Mammary epithelial cell (primary cell): ENCODE measurements at regions not wholly inside any gene's neighbourhood (a gene's known extent, or its start where the extent isn't known, plus 50 kb on each side); places are given as distances from the start of the nearest gene placed in this dataset.

Experiments used
- EZH2 ChIP-seq: IDR thresholded peaks from 2 replicates; pipeline ENCODE4 v1.6.1; 2012; ENCODE audit warnings: low read length, inconsistent platforms, borderline replicate concordance
- TF ChIP-seq, protein P1 (sequence below), 2 donors: IDR thresholded peaks in 1 of 2; conservative IDR thresholded peaks in 1 of 2; 2 replicates each; pipeline ENCODE4 v1.5.1; 2011 to 2012; ENCODE audit warnings: inconsistent platforms in 2 of 2, low read length in 2 of 2, mild to moderate bottlenecking in 2 of 2, control low read depth in 1 of 2, low read depth in 1 of 2; ENCODE audit not compliant: insufficient read depth in 1 of 2; ENCODE audit errors: extremely low read depth in 1 of 2

- TF ChIP-seq, protein P1, sequence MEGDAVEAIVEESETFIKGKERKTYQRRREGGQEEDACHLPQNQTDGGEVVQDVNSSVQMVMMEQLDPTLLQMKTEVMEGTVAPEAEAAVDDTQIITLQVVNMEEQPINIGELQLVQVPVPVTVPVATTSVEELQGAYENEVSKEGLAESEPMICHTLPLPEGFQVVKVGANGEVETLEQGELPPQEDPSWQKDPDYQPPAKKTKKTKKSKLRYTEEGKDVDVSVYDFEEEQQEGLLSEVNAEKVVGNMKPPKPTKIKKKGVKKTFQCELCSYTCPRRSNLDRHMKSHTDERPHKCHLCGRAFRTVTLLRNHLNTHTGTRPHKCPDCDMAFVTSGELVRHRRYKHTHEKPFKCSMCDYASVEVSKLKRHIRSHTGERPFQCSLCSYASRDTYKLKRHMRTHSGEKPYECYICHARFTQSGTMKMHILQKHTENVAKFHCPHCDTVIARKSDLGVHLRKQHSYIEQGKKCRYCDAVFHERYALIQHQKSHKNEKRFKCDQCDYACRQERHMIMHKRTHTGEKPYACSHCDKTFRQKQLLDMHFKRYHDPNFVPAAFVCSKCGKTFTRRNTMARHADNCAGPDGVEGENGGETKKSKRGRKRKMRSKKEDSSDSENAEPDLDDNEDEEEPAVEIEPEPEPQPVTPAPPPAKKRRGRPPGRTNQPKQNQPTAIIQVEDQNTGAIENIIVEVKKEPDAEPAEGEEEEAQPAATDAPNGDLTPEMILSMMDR (conservative IDR thresholded peaks at IDR 0.05 in 1 of 2, IDR thresholded peaks at IDR 0.05 in 1 of 2; ENCODE audit: extremely low read depth in 1 of 2, insufficient read depth in 1 of 2, low read depth in 1 of 2, low read length in 2 of 2), result no peak
- no peak for TF ChIP-seq EZH2
These were observed 275.6 kb upstream of the FOXK1 start for GRCh38 chr7:4406288-4407058.
